NCI-H446 (cell line): ENCODE measurements at regions not wholly inside any gene's neighbourhood (a gene's known extent, or its start where the extent isn't known, plus 50 kb on each side); places are given as distances from the start of the nearest gene placed in this dataset.
"Not testable (repeated sequence)": the region's sequence is repeated elsewhere in the genome, so short reads cannot be mapped to it uniquely, and the experiment has no call there.

Source experiments
- DNase-seq, 2 experiments: peaks; one replicate each; lab custom pipeline; 2025; lab: John Stamatoyannopoulos, UW

GRCh38 chr18:47728921-47729320, 201.5 kb downstream of the SMAD2 start:
- no peak for DNase-seq

DNA sequence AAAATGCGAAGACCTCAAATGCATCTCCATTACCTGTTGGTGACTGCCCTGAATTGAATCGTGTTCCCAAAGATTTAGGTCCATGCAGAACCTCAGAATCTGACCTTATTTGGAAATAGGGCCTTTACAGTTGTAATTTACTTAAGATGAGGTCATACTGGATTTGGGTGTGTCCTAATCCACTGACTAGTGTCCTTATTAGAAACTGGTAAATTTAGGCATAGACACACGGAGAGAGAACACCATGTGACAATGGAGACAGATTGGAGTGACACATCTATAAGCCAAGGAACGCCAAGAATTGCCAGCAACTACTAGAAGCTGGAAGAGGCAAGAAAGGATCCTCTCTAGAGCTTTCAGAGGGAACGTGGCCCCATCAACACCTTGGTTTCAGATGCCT, 203.1 kb downstream of the SMAD2 start:
- no peak for DNase-seq

- DNase-seq, result no peak
Measured at GRCh38 chr18:47726550-47726949, 203.9 kb downstream of the SMAD2 start.

DNA sequence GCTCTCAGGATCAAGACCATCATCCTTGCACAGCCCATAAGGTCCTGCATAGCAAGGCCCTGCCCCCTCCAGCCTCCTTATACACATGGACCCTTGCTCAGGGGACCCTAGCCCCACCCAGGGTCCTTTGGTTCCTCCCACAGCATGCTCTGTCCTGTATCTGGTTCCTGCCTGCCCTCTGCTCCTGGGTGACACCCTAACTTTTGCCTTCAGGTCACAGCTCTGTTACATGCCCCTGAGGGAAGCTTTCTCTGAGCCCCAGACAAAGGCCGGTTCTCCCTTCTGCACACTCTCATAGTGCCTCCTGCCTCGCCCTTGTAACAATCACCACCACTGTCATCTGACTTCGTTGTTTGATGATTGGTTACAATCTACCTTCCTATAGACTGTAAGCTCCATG, 204.8 kb downstream of the SMAD2 start:
- no peak for DNase-seq

DNA sequence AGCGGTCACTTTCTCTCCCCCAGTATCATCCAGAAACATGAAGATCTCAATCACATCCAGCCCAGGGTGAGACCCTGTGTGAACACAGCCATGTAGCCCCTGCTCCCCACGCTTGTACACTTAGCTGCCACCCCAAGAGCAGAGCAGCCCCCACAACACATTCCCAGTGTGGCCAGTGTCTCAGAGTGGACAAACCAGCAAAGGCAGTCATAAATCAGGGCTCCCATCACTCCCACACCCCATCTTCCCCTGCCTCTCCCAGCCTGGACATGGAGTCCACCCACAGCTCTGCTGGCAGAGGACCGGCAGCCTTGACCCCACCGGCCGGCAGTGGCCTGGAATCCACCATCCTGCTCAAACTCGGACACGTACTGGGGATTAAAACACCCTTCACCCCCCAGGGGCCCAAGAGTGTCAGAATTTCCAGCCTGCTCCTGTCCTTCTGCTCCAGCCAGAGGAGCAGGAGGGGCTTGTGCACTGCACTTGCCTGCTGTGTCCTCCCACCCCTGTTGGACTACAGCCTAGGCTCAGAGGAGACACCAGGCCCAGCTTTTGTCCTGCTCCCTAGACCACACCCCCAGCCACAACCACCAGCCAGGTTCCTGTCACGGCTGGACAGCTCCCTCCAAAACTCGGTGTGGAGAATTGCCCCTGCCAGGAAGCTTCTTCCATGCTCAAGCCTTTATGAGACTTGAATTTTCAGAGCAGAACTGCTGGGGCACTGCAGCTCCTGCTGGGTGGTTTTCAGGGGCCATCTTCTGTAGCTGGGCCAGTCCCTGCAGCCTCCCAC, 206.1 kb downstream of the SMAD2 start:
- DNase-seq, result no peak

DNA sequence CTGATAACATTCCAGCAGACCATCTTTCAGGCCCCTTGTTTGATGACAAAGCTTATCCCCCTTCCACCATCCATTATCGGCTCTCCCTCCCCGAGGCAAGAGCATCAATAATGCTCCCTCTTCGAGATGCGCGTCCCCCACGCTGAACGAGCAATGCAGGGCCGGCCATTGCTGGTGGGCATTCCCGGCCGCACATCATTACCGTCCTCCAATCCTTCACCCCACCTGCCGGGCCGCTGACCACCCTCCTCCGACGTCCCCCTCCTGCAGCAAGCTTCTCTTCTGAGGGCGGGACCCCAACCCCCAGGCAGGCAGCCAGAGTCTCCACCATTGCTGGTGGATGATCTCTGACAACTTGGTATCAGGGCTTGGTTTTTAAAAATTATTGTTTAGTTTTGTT, 208.6 kb downstream of the SMAD2 start:
- no peak for DNase-seq

DNA sequence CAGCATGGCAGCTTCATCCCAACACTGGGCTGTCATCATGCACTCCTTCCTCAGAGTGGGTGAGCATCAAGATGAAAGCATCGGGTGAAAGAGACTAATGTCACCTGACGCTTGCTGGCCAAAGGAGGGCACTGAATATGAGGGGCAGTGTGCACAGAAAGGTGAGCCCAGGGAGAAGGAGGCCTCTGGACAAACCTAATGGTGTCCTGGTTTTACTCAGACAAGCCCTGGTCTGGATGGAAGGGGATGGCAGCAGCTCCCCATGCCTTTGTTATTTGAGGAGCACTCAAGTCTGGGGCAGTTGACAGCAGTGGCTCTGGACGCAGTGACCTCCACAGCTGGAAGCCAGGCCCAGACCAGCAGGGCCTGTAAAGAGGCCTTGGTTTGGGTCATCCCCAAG, 209.7 kb downstream of the SMAD2 start:
- no peak for DNase-seq

GRCh38 chr18:47719096-47719780, 211.2 kb downstream of the SMAD2 start:
- no peak for DNase-seq

DNA sequence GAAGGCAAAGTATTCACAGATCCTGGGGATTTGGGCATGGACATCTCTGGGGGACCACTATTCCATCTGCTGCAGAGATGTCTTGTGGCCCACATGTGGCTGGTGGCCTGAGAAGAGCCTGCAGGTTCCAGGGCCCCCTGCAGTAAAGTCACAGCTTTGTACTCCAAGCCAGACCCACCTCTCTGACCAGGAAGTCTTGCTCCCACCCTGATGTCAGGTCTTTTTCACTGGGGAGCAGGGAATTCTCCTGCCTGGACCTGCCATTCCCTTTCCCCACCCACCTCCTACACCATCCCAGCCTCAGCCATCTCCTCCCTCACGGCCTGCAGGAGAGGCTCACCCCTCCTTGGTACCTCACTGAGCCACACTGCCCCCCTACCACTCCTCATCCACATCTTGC, 211.8 kb downstream of the SMAD2 start:
- DNase-seq, result no peak

- DNase-seq, result no peak
Measured at GRCh38 chr18:47717257-47717656, 213.2 kb downstream of the SMAD2 start.

GRCh38 chr18:47716632-47717185, 213.8 kb downstream of the SMAD2 start:
- DNase-seq, result no peak

DNA sequence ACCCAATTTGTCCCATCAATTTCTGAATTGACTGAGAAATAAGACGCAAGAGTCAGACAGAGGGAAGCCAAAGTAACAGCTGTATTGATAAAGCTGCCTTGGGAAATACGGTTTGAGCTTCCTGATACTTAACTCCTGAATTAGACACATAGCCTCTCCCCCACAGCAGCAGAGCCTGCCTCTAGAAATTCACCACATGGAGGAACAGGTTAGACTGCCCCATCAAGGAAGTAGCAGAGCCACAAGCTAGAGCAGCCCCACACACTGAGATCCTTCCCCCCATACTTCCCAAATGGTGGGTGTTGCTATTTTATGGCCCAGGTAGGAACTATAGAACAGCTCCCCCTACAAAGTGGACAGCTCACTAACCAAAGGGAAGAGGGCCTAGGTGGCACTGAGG, 220.0 kb downstream of the SMAD2 start:
- DNase-seq, result no peak

DNA sequence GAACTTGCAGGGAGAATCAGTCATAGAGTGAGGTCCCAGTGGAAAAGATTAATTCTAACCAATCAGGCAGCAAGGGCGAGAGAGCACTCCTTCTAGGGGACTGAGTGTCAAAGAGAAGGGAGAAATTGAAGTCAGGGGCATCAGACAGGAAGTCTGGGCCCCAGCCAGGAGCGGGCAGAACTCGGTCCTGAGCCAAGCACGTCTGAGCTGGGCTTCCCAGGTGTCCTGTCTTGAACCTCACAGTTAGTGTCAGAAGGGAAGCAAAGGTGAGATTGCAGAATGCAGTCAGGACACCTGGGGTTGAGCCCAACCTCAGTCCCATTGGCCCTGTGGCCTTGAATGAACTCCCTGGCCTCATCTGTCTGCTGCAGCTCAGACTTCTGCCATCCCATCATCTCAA, 220.9 kb downstream of the SMAD2 start:
- DNase-seq, result no peak

- DNase-seq, result no peak
Measured at GRCh38 chr18:47708206-47708605, 222.3 kb downstream of the SMAD2 start.

GRCh38 chr18:47701134-47701533, 229.3 kb downstream of the SMAD2 start:
- DNase-seq, result no peak

DNA sequence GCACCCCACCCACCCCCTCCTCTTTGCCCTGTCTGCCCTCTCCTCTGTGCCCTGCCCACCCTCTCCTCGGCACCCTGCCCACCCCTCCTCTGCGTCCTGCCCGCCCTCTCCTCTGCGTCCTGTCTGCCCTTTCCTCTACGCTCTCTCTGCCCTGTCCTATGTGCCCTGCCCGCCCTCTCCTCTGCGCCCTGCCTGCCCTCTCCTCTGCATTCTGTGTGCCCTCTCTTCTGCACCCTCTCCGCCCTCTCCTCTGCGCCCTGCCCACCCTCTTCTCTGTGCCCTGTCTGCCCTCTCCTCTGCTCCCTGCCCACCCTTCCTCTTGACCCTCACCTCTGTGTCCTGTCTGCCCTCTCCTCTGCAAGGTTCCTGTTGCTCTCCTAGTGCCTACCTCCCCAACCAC, 233.6 kb downstream of the SMAD2 start:
- no peak for DNase-seq

- DNase-seq, result no peak
Measured at GRCh38 chr18:47691611-47692010, 238.8 kb downstream of the SMAD2 start.

GRCh38 chr18:47690778-47691177, 239.7 kb downstream of the SMAD2 start:
- not testable (repeated sequence) for DNase-seq

- DNase-seq, result no peak
Measured at GRCh38 chr18:47689371-47689770, 241.1 kb downstream of the SMAD2 start.

- no peak for DNase-seq
Measured at GRCh38 chr18:47686806-47687205, 243.7 kb downstream of the SMAD2 start.

DNA sequence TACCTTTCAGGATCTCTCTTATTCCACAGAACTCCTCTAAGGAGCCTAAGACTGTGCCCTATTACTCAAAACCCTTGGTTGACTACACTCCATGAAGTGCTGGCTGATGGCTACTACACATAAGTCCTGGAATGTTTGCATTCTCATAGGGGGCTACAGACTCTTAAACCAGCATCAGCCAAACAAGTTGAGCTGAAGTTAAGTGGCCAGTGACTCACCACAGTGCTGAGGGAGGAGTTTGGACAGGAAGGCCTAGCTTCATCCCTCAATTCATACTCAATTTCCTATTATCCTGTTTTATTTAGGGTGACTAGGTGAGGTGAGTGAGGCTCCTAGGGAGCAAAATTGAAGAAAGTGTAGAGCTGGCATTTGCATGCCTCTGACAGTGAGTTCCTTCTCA, 246.7 kb downstream of the SMAD2 start:
- no peak for DNase-seq

DNA sequence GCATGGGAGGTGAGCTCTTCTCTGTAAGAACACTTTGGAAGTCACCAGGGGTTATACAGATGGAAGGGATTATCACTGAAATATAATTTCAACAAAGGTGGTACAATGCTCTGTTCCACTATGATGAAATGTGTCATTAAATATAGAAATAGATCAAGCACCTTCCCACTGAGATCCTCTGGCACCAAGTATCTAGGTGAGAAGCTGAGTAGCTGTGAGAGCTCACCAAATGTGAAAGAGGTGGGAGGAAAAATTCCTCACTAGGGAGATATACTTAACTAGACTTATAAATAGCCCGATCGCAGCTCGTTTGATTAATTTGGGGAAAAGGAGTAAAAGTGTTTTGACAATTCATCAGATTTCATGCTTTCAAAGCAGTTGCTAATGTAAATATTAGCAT, 247.6 kb downstream of the SMAD2 start:
- no peak for DNase-seq

- no peak for DNase-seq
Measured at GRCh38 chr18:47680488-47680887, 250.0 kb downstream of the SMAD2 start.
